ENCODE measurements at regions not wholly inside any gene's neighbourhood (a gene's known extent, or its start where the extent isn't known, plus 50 kb on each side); places are given as distances from the start of the nearest gene placed in this dataset.

DNA sequence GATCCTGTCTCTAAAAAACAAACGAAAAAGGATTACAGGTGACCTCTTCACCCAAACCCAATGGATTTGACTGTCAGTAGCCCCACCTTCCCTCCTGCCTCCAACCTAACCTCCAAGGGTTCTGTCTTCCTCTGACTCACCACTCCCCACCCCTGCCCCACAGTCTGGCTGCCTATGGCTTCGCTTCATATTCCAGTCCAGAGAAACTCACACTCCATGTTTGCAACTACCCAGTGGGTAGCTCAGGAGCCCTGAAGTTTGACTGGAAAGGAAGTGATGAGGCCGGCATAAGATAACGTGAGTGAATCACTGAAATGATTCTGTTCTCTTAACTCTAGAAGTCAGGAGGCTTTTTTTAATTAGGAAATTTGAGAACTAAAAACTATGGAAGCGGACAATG lies 303.9 kb downstream of the FOXO1 start:
- no TSS peak for BruUV-seq (replicated peaks)
- Histone ChIP-seq H3K4me3 (ENCODE audit: low read depth, low read length, poor library complexity, severe bottlenecking) (no peak overlapping the region), H3K9me2 (ENCODE audit: insufficient read depth, low read length) (no peaks in the 10 kb centered on the region), H3K4me1 (ENCODE audit: insufficient read depth, low read length, poor library complexity, severe bottlenecking) (peaks cover 13% of the 10 kb centered on the region), H3K4me2 (ENCODE audit: low read length) (no peak overlapping the region), H2AFZ (ENCODE audit: low read length) (no peak overlapping the region), H3K27ac (ENCODE audit: low read depth, low read length, poor library complexity, severe bottlenecking) (no peak overlapping the region), H3K79me2 (ENCODE audit: insufficient read depth, low read depth, low read length) (no peaks in the 10 kb centered on the region), H3K36me3 (ENCODE audit: insufficient read depth, low read length) (no peaks in the 10 kb centered on the region), H3K9me3 (ENCODE audit: low read length) (no peaks in the 10 kb centered on the region), H4K20me1 (ENCODE audit: insufficient read depth, low read length) (no peaks in the 10 kb centered on the region)
- DNase-seq (ENCODE audit: low spot score), result no peak
- intact Hi-C loops (cut with micrococcal nuclease; ENCODE audit: unreplicated experiment), result no loop called here
- TF ChIP-seq, protein P1, sequence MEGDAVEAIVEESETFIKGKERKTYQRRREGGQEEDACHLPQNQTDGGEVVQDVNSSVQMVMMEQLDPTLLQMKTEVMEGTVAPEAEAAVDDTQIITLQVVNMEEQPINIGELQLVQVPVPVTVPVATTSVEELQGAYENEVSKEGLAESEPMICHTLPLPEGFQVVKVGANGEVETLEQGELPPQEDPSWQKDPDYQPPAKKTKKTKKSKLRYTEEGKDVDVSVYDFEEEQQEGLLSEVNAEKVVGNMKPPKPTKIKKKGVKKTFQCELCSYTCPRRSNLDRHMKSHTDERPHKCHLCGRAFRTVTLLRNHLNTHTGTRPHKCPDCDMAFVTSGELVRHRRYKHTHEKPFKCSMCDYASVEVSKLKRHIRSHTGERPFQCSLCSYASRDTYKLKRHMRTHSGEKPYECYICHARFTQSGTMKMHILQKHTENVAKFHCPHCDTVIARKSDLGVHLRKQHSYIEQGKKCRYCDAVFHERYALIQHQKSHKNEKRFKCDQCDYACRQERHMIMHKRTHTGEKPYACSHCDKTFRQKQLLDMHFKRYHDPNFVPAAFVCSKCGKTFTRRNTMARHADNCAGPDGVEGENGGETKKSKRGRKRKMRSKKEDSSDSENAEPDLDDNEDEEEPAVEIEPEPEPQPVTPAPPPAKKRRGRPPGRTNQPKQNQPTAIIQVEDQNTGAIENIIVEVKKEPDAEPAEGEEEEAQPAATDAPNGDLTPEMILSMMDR (conservative IDR thresholded peaks at IDR 0.05; ENCODE audit: low read length), result no peak
- no peak for TF ChIP-seq EZH2phosphoT487 (IDR thresholded peaks at IDR 0.05; ENCODE audit: borderline replicate concordance, low read depth, low read length)
- CTCF ChIA-PET (ENCODE audit: unreplicated experiment), result no interaction called here
- POLR2A ChIA-PET, result no interaction called here

DNA sequence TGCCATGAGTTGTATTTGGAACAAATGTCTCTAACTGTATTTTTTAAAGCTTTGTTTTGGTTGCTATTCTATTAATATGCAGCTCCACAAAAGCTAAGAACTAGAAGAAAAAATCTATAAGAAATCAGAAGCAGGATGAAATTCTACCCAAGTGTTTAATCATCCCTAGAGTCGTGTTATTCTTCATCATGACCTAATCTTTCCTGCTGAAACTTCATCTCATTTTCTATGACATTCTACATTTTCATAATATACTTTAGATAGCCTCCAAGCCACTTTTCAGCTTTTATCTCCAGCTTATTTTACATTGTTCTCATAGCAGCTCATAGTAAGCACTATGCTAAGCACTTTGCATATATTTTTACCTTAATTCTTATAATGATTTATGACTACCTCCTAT lies 302.8 kb downstream of the FOXO1 start:
- POLR2A ChIA-PET, result no interaction called here
- no peaks in the 10 kb centered on the region for H4K20me1 ChIP-seq (ENCODE audit: insufficient read depth, low read length)

DNA sequence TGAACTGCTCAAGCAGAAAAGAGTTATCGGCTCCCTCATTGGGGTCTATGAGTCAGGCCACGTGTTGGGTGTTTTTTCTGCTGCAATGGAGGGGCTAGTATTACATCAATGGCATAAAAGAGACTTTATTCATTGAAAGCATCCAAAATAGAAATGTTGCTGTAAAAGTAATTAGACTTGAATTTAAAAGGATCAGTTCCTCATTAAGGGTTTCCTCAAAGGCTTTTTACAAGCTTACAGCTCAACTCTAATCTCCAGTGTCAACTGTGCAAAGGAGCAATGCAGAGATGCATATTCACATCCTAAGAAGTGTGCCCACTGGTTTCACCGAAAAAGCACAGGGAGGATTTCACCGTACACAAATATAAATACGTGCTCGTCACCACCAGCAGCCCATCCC lies 300.3 kb downstream of the FOXO1 start:
- intact Hi-C loops (cut with micrococcal nuclease; ENCODE audit: unreplicated experiment), result no loop called here
- CTCF ChIA-PET (ENCODE audit: unreplicated experiment), result no interaction called here

More for the DNA sequence above, 302.8 kb downstream of the FOXO1 start:
- no peaks in the 10 kb centered on the region for H3K79me2 ChIP-seq (ENCODE audit: insufficient read depth, low read depth, low read length)
- intact Hi-C loops (cut with micrococcal nuclease; ENCODE audit: unreplicated experiment), result no loop called here
- BruUV-seq (replicated peaks), result no TSS peak
- no peaks in the 10 kb centered on the region for H3K9me3 ChIP-seq (ENCODE audit: low read length)
- H3K4me1 ChIP-seq (ENCODE audit: insufficient read depth, low read length, poor library complexity, severe bottlenecking), result peaks cover 18% of the 10 kb centered on the region
- no peak overlapping the region for H3K4me2 ChIP-seq (ENCODE audit: low read length)
- H2AFZ ChIP-seq (ENCODE audit: low read length), result no peak overlapping the region
- no peaks in the 10 kb centered on the region for H3K36me3 ChIP-seq (ENCODE audit: insufficient read depth, low read length)
- H3K9me2 ChIP-seq (ENCODE audit: insufficient read depth, low read length), result no peaks in the 10 kb centered on the region
- CTCF ChIA-PET (ENCODE audit: unreplicated experiment), result no interaction called here
- DNase-seq (ENCODE audit: low spot score), result no peak
- H3K27ac ChIP-seq (ENCODE audit: low read depth, low read length, poor library complexity, severe bottlenecking), result no peak overlapping the region
- TF ChIP-seq EZH2phosphoT487 (IDR thresholded peaks at IDR 0.05; ENCODE audit: borderline replicate concordance, low read depth, low read length), result no peak
- TF ChIP-seq, protein P1 (conservative IDR thresholded peaks at IDR 0.05; ENCODE audit: low read length), result no peak
- no peak overlapping the region for H3K4me3 ChIP-seq (ENCODE audit: low read depth, low read length, poor library complexity, severe bottlenecking)

More for the DNA sequence above, 300.3 kb downstream of the FOXO1 start:
- Histone ChIP-seq H4K20me1 (ENCODE audit: insufficient read depth, low read length) (no peaks in the 10 kb centered on the region), H3K4me2 (ENCODE audit: low read length) (peak overlapping the region; percentile 25), H3K79me2 (ENCODE audit: insufficient read depth, low read depth, low read length) (no peaks in the 10 kb centered on the region), H3K9me3 (ENCODE audit: low read length) (no peaks in the 10 kb centered on the region), H3K9me2 (ENCODE audit: insufficient read depth, low read length) (no peaks in the 10 kb centered on the region), H2AFZ (ENCODE audit: low read length) (peak overlapping the region; percentile 7; the same call in 1 of the 2 replicates), H3K36me3 (ENCODE audit: insufficient read depth, low read length) (no peaks in the 10 kb centered on the region), H3K4me3 (ENCODE audit: low read depth, low read length, poor library complexity, severe bottlenecking) (no peak overlapping the region), H3K4me1 (ENCODE audit: insufficient read depth, low read length, poor library complexity, severe bottlenecking) (peaks cover 23% of the 10 kb centered on the region), H3K27ac (ENCODE audit: low read depth, low read length, poor library complexity, severe bottlenecking) (no peak overlapping the region)
- BruUV-seq (replicated peaks), result no TSS peak
- TF ChIP-seq, protein P1 (conservative IDR thresholded peaks at IDR 0.05; ENCODE audit: low read length), result no peak
- no peak for TF ChIP-seq EZH2phosphoT487 (IDR thresholded peaks at IDR 0.05; ENCODE audit: borderline replicate concordance, low read depth, low read length)
- POLR2A ChIA-PET, result no interaction called here
- peak; percentile 59 for DNase-seq (ENCODE audit: low spot score)
